Thymus (tissue), 11 donors: ENCODE measurements at regions not wholly inside any gene's neighbourhood (a gene's known extent, or its start where the extent isn't known, plus 50 kb on each side); places are given as distances from the start of the nearest gene placed in this dataset.

Experiments used
- DNase-seq, 9 donors: peaks; one replicate each; pipeline ENCODE4 v3.0.0-alpha.2; 2013; ENCODE audit warnings: low spot score in 9 of 9, low read depth in 6 of 9, missing footprints in 1 of 9
- H3K27ac ChIP-seq, 2 donors: one replicate each; pipeline ENCODE4 v1.5.1; 2013; ENCODE audit warnings: control low read depth in 1 of 2, low read depth in 1 of 2, low read length in 1 of 2, mild to moderate bottlenecking in 1 of 2, moderate library complexity in 1 of 2
- H3K27me3 ChIP-seq, 2 donors: one replicate each; pipeline ENCODE4 v1.5.1; 2013; ENCODE audit warnings: low read length in 1 of 2; ENCODE audit not compliant: control insufficient read depth in 2 of 2, insufficient read depth in 1 of 2
- H3K36me3 ChIP-seq, 2 donors: one replicate each; pipeline ENCODE4 v1.5.1; 2013; ENCODE audit warnings: low read length in 1 of 2, mild to moderate bottlenecking in 1 of 2, moderate library complexity in 1 of 2; ENCODE audit not compliant: control insufficient read depth in 2 of 2, insufficient read depth in 2 of 2
- H3K4me1 ChIP-seq, 2 donors: one replicate each; pipeline ENCODE4 v1.5.1; 2013; ENCODE audit warnings: low read length in 2 of 2; ENCODE audit not compliant: control insufficient read depth in 2 of 2, insufficient read depth in 2 of 2
- H3K4me3 ChIP-seq, 2 donors: one replicate each; pipeline ENCODE4 v1.5.1; 2013; ENCODE audit warnings: low read length in 2 of 2, control low read depth in 1 of 2, mild to moderate bottlenecking in 1 of 2
- H3K9me3 ChIP-seq, 2 donors: one replicate each; pipeline ENCODE4 v1.5.1; 2013; ENCODE audit warnings: low read length in 1 of 2, mild to moderate bottlenecking in 1 of 2; ENCODE audit not compliant: control insufficient read depth in 2 of 2, insufficient read depth in 1 of 2
- WGBS: extraction: QIAGEN DNeasy Blood & Tissue Kit; methylation state at CpG from one replicate; pipeline ENCODE4 v1.1.7; 2013; 5-methylcytosine and 5-hydroxymethylcytosine counted together
- donor health status: healthy.

GRCh38 chr7:46515844-46516590 is 594.9 kb upstream of the IGFBP3 start:
- no peak overlapping the region for H3K27ac ChIP-seq
- DNase-seq: peak in 2 of 9 donors; percentile 0 to 10
- peaks cover 1 to 3% of the 10 kb centered on the region in 2 donors for H3K9me3 ChIP-seq
- no peaks in the 10 kb centered on the region for H3K36me3 ChIP-seq
- peaks cover 0 to 3% of the 10 kb centered on the region in 2 donors for H3K4me1 ChIP-seq
- no peak overlapping the region for H3K4me3 ChIP-seq
- 73% methylated on average over 1 of the region's 1 CpG for WGBS
- H3K27me3 ChIP-seq: no peaks in the 10 kb centered on the region

GRCh38 chr7:46513447-46513848 is 592.4 kb upstream of the IGFBP3 start:
- WGBS: 65% methylated on average over 3 of the region's 3 CpGs
- no peak for DNase-seq
- no peak overlapping the region for H3K4me3 ChIP-seq
- peaks cover 0 to 3% of the 10 kb centered on the region in 2 donors for H3K4me1 ChIP-seq
- H3K27ac ChIP-seq: no peak overlapping the region
- H3K36me3 ChIP-seq: no peaks in the 10 kb centered on the region
- H3K9me3 ChIP-seq: peaks cover 1 to 3% of the 10 kb centered on the region in 2 donors
- H3K27me3 ChIP-seq: no peaks in the 10 kb centered on the region

- no peaks in the 10 kb centered on the region for H3K27me3 ChIP-seq
- H3K27ac ChIP-seq: no peak overlapping the region
- H3K4me3 ChIP-seq: no peak overlapping the region
- peaks cover 1 to 3% of the 10 kb centered on the region in 2 donors for H3K9me3 ChIP-seq
- WGBS: 72% methylated on average over 4 of the region's 4 CpGs
- H3K36me3 ChIP-seq: no peaks in the 10 kb centered on the region
- peaks cover 0 to 3% of the 10 kb centered on the region in 2 donors for H3K4me1 ChIP-seq
- DNase-seq: no peak
These were observed 591.9 kb upstream of the IGFBP3 start for GRCh38 chr7:46512891-46513413.

- no peak overlapping the region for H3K27ac ChIP-seq
- 63% methylated on average over 3 of the region's 3 CpGs for WGBS
- H3K4me3 ChIP-seq: no peak overlapping the region
- no peak for DNase-seq
- H3K36me3 ChIP-seq: no peaks in the 10 kb centered on the region
- peaks cover 1 to 3% of the 10 kb centered on the region in 2 donors for H3K9me3 ChIP-seq
- peaks cover 0 to 3% of the 10 kb centered on the region in 2 donors for H3K4me1 ChIP-seq
- H3K27me3 ChIP-seq: no peaks in the 10 kb centered on the region
These were observed 590.6 kb upstream of the IGFBP3 start for GRCh38 chr7:46511442-46512215.

GRCh38 chr7:46508583-46508982 is 587.5 kb upstream of the IGFBP3 start:
- 34% methylated on average over 2 of the region's 2 CpGs for WGBS
- no peak for DNase-seq
- Histone ChIP-seq H3K27ac (no peak overlapping the region), H3K4me3 (no peak overlapping the region), H3K9me3 (peaks cover 0 to 5% of the 10 kb centered on the region in 2 donors), H3K27me3 (no peaks in the 10 kb centered on the region), H3K36me3 (no peaks in the 10 kb centered on the region), H3K4me1 (no peaks in the 10 kb centered on the region)

- Histone ChIP-seq H3K9me3 (peaks cover 0 to 5% of the 10 kb centered on the region in 2 donors), H3K27ac (no peak overlapping the region), H3K36me3 (no peaks in the 10 kb centered on the region), H3K27me3 (no peaks in the 10 kb centered on the region), H3K4me3 (no peak overlapping the region), H3K4me1 (no peaks in the 10 kb centered on the region)
- no peak for DNase-seq
- 90% methylated on average over 4 of the region's 4 CpGs for WGBS
These were observed 586.5 kb upstream of the IGFBP3 start for GRCh38 chr7:46507560-46507959.

GRCh38 chr7:46494441-46494840 is 573.4 kb upstream of the IGFBP3 start:
- no peak for DNase-seq
- no peaks in the 10 kb centered on the region for H3K27me3 ChIP-seq
- H3K4me1 ChIP-seq: no peaks in the 10 kb centered on the region
- no peak overlapping the region for H3K27ac ChIP-seq
- H3K9me3 ChIP-seq: no peaks in the 10 kb centered on the region
- WGBS: 79% methylated on average over 3 of the region's 3 CpGs
- H3K36me3 ChIP-seq: no peaks in the 10 kb centered on the region
- no peak overlapping the region for H3K4me3 ChIP-seq

- Histone ChIP-seq H3K4me3 (no peak overlapping the region), H3K27me3 (no peaks in the 10 kb centered on the region), H3K27ac (no peak overlapping the region), H3K36me3 (no peaks in the 10 kb centered on the region), H3K9me3 (no peaks in the 10 kb centered on the region), H3K4me1 (no peaks in the 10 kb centered on the region)
- DNase-seq: no peak
These were observed 573.0 kb upstream of the IGFBP3 start for GRCh38 chr7:46494028-46494427.

- no peaks in the 10 kb centered on the region for H3K9me3 ChIP-seq
- H3K4me1 ChIP-seq: no peaks in the 10 kb centered on the region
- no peak for DNase-seq
- H3K27me3 ChIP-seq: no peaks in the 10 kb centered on the region
- H3K36me3 ChIP-seq: no peaks in the 10 kb centered on the region
- no peak overlapping the region for H3K4me3 ChIP-seq
- H3K27ac ChIP-seq: no peak overlapping the region
- 94% methylated on average over 4 of the region's 4 CpGs for WGBS
These were observed 572.1 kb upstream of the IGFBP3 start for GRCh38 chr7:46493196-46493595.
